ENCODE measurements at regions not wholly inside any gene's neighbourhood (a gene's known extent, or its start where the extent isn't known, plus 50 kb on each side); places are given as distances from the start of the nearest gene placed in this dataset.

- DNase-seq (ENCODE audit: low read depth), result peak; percentile 27
- H3K4me3 ChIP-seq (ENCODE audit: low read depth, low read length), result no peak overlapping the region
- no peak for TF ChIP-seq CTCF (conservative IDR thresholded peaks at IDR 0.05; ENCODE audit: low read depth, low read length)
Observed at GRCh38 chr4:155433636-155434360, 57.0 kb upstream of the MAP9 start.

- H3K4me3 ChIP-seq (ENCODE audit: low read depth, low read length), result no peak overlapping the region
- TF ChIP-seq CTCF (conservative IDR thresholded peaks at IDR 0.05; ENCODE audit: low read depth, low read length), result no peak
- no peak for DNase-seq (ENCODE audit: low read depth)
Observed at GRCh38 chr4:155430895-155431795, 54.4 kb upstream of the MAP9 start.

GRCh38 chr4:155428128-155428527 lies 51.4 kb upstream of the MAP9 start:
- no peak for TF ChIP-seq CTCF (conservative IDR thresholded peaks at IDR 0.05; ENCODE audit: low read depth, low read length)
- DNase-seq (ENCODE audit: low read depth), result no peak
- no peak overlapping the region for H3K4me3 ChIP-seq (ENCODE audit: low read depth, low read length)

- no peak overlapping the region for H3K4me3 ChIP-seq (ENCODE audit: low read depth, low read length)
- DNase-seq (ENCODE audit: low read depth), result no peak
- TF ChIP-seq CTCF (conservative IDR thresholded peaks at IDR 0.05; ENCODE audit: low read depth, low read length), result no peak
Observed at GRCh38 chr4:155426953-155427352, 50.2 kb upstream of the MAP9 start.
